ENCODE measurements at regions not wholly inside any gene's neighbourhood (a gene's known extent, or its start where the extent isn't known, plus 50 kb on each side); places are given as distances from the start of the nearest gene placed in this dataset.

DNA sequence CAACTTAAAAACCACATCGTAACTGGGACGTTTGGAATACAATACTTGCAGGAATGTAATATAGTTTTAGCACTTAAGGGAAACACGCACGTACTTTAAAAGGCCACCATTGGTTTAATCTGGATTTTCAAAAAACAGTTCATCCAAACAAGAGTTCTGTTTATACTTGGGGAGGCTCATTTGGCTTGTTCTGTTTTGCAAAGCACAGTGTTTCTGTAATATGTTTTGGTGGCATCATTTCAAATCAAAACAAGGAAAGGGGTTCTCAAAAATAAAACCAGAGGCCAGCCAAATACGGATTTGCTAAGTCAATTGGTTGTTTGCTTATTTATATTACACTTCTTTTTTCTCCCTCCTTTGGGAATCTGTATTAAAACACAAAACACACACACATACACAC, 656.1 kb upstream of the SOX9 start:
- CTCF ChIA-PET, result no interaction called here
- intact Hi-C loops (cut with micrococcal nuclease; ENCODE audit: unreplicated experiment) (loop anchor here (5.0 to 10.0 kb wide), 2 partner anchors 350 to 697 kb away; no protein-coding TSS in a partner anchor), in situ Hi-C loops (cut with HindIII; ENCODE audit: low pct_unique_long_range_greater_than_20kb, low sequenced_read_pairs) (no loop called here)
- ATAC-seq (no peak), DNase-seq (ENCODE audit: low read depth, low spot score) (no peak)
- TF ChIP-seq CTCF (IDR thresholded peaks at IDR 0.05) (no peak), REST (IDR thresholded peaks at IDR 0.05; ENCODE audit: insufficient read depth in 1 of 2, low read depth in 2 of 2, low read length in 1 of 2) (no peak), SIN3A (IDR thresholded peaks at IDR 0.05; ENCODE audit: borderline replicate concordance, insufficient read depth, low read depth, low read length) (no peak), TCF7L2 (IDR thresholded peaks at IDR 0.05; ENCODE audit: low read depth, low read length) (no peak), POLR2AphosphoS5 (IDR thresholded peaks at IDR 0.05; ENCODE audit: low read depth, low read length) (no peak)
- Histone ChIP-seq H3K9me3 (ENCODE audit: control insufficient read depth, insufficient read depth, low read depth, low read length) (no peaks in the 10 kb centered on the region), H3K36me3 (ENCODE audit: control insufficient read depth, insufficient read depth, low read length) (no peaks in the 10 kb centered on the region), H3K4me1 (ENCODE audit: control insufficient read depth, insufficient read depth, low read length) (no peaks in the 10 kb centered on the region), H3K27me3 (ENCODE audit: control insufficient read depth, insufficient read depth, low read length) (no peaks in the 10 kb centered on the region), H3K4me3 (ENCODE audit: low read depth in 2 of 2, low read length in 2 of 2) (no peak overlapping the region), H3K27ac (ENCODE audit: low read length) (no peak overlapping the region)
- BruUV-seq (replicated peaks), result no TSS peak
- POLR2A ChIA-PET, result no interaction called here

DNA sequence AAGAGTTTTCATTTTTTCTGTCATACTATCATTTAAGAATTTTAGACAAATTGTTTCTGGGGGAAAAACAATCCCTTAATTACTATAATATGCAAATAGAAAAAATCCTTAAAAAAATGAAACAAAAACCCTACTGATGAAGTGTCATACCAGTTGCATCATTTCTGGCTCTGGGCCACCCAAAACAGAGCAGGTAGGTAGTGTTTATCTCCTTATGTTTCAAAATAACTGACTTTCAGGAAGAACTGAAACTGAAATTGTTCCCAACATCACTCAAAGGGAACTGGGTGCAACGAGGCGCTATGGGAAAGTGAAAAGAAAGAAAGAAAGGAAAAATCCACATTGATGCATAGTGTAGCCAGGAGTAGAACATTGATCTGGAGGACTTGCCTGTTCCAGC, 653.1 kb upstream of the SOX9 start:
- Histone ChIP-seq H3K9me3 (ENCODE audit: control insufficient read depth, insufficient read depth, low read depth, low read length) (no peaks in the 10 kb centered on the region), H3K4me1 (ENCODE audit: control insufficient read depth, insufficient read depth, low read length) (no peaks in the 10 kb centered on the region), H3K27me3 (ENCODE audit: control insufficient read depth, insufficient read depth, low read length) (no peaks in the 10 kb centered on the region), H3K27ac (ENCODE audit: low read length) (no peak overlapping the region), H3K4me3 (ENCODE audit: low read depth in 2 of 2, low read length in 2 of 2) (no peak overlapping the region), H3K36me3 (ENCODE audit: control insufficient read depth, insufficient read depth, low read length) (no peaks in the 10 kb centered on the region)
- DNase-seq (ENCODE audit: low read depth, low spot score) (no peak), ATAC-seq (no peak)
- TF ChIP-seq TCF7L2 (IDR thresholded peaks at IDR 0.05; ENCODE audit: low read depth, low read length) (no peak), CTCF (IDR thresholded peaks at IDR 0.05) (no peak), SIN3A (IDR thresholded peaks at IDR 0.05; ENCODE audit: borderline replicate concordance, insufficient read depth, low read depth, low read length) (no peak), REST (IDR thresholded peaks at IDR 0.05; ENCODE audit: insufficient read depth in 1 of 2, low read depth in 2 of 2, low read length in 1 of 2) (no peak), POLR2AphosphoS5 (IDR thresholded peaks at IDR 0.05; ENCODE audit: low read depth, low read length) (no peak)
- no TSS peak for BruUV-seq (replicated peaks)
- ChIA-PET CTCF (no interaction called here), POLR2A (no interaction called here)
- in situ Hi-C loops (cut with HindIII; ENCODE audit: low pct_unique_long_range_greater_than_20kb, low sequenced_read_pairs) (no loop called here), intact Hi-C loops (cut with micrococcal nuclease; ENCODE audit: unreplicated experiment) (loop anchor here (5.0 to 10.0 kb wide), 2 partner anchors 353 to 700 kb away; no protein-coding TSS in a partner anchor)

All from Panc1 (cell line).